H1 (cell line): ENCODE measurements at regions not wholly inside any gene's neighbourhood (a gene's known extent, or its start where the extent isn't known, plus 50 kb on each side); places are given as distances from the start of the nearest gene placed in this dataset.

ENCODE experiments used
- CTCF ChIA-PET: fragments of 300-600 bp; sonication (Branson Sonifier 250); formaldehyde crosslinking; loops from one replicate; lab custom pipeline; 2021; ENCODE audit not compliant: partially characterized antibody; lab: Charles Lee
- POLR2A ChIA-PET: fragments of 300-600 bp; sonication (Branson Sonifier 250); formaldehyde crosslinking; loops from one replicate; lab custom pipeline; 2021; ENCODE audit warnings: inconsistent platforms; ENCODE audit not compliant: partially characterized antibody; lab: Charles Lee
- DNase-seq, 2 experiments: peaks; one replicate each; pipeline versions ENCODE4 v3.0.0 to v3.0.0-alpha.2; 2010 to 2022; ENCODE audit warnings: low spot score in 2 of 2, low read depth in 1 of 2, mixed read lengths in 1 of 2
- FAIRE-seq: peaks from 2 replicates; lab custom pipeline; 2011; peaks lifted over from hg19 to GRCh38; lab: Jason Lieb, UNC
- H2AFZ ChIP-seq: 2 replicates; pipeline ENCODE4 v1.8.1; 2012; ENCODE audit warnings: low read length, inconsistent platforms
- H2AK5ac ChIP-seq: 2 replicates; pipeline ENCODE4 v1.6.1; 2013; ENCODE audit warnings: low read depth, low read length
- H2BK120ac ChIP-seq: replicated peaks from 2 replicates; pipeline ENCODE3; 2013; ENCODE audit warnings: low read depth, low read length, inconsistent platforms
- H2BK12ac ChIP-seq: 2 replicates; pipeline ENCODE4 v1.6.1; 2013; ENCODE audit warnings: low read depth, low read length
- H2BK15ac ChIP-seq: 2 replicates; pipeline ENCODE4 v1.6.1; 2013; ENCODE audit warnings: low read length
- H2BK20ac ChIP-seq: 2 replicates; pipeline ENCODE4 v1.6.1; 2013; ENCODE audit warnings: low read length
- H2BK5ac ChIP-seq: 2 replicates; pipeline ENCODE4 v1.6.1; 2013; ENCODE audit warnings: low read depth, low read length
- H3K14ac ChIP-seq: 2 replicates; pipeline ENCODE4 v1.6.1; 2013; ENCODE audit warnings: inconsistent platforms; ENCODE audit not compliant: insufficient read length
- H3K18ac ChIP-seq: 2 replicates; pipeline ENCODE4 v1.6.1; 2013; ENCODE audit warnings: low read length; ENCODE audit errors: extremely low read depth
- H3K23ac ChIP-seq: 2 replicates; pipeline ENCODE4 v1.6.1; 2013; ENCODE audit warnings: inconsistent platforms; ENCODE audit not compliant: insufficient read length
- H3K23me2 ChIP-seq: 2 replicates; pipeline ENCODE4 v1.6.1; 2013; ENCODE audit warnings: low read depth, low read length
- H3K27ac ChIP-seq: 2 replicates; pipeline ENCODE4 v1.6.1; 2011; ENCODE audit warnings: low read depth, low read length, inconsistent platforms
- H3K27me3 ChIP-seq, 4 experiments: replicated peaks in 1 of 4; 1 replicate in 1 of 4; 2 replicates in 3 of 4; pipeline versions ENCODE4 v1.6.1 to v1.8.1; 2011 to 2013; ENCODE audit warnings: low read length in 3 of 4, mild to moderate bottlenecking in 3 of 4, inconsistent platforms in 2 of 4, mixed read lengths in 2 of 4, moderate library complexity in 1 of 4; ENCODE audit not compliant: control insufficient read depth in 3 of 4, insufficient read depth in 3 of 4; ENCODE audit errors: extremely low read depth in 1 of 4
- H3K36me3 ChIP-seq, 4 experiments: 2 replicates each; pipeline versions ENCODE4 v1.6.1 to v1.8.1; 2011 to 2013; ENCODE audit warnings: mild to moderate bottlenecking in 4 of 4, low read length in 3 of 4, moderate library complexity in 2 of 4, control low read depth in 1 of 4, inconsistent platforms in 1 of 4; ENCODE audit not compliant: insufficient read depth in 4 of 4, control insufficient read depth in 2 of 4
- H3K4ac ChIP-seq: replicated peaks from 2 replicates; pipeline ENCODE3; 2013; ENCODE audit warnings: low read length, low read depth, mixed read lengths, inconsistent platforms; ENCODE audit not compliant: insufficient read length
- H3K4me1 ChIP-seq, 4 experiments: replicated peaks in 1 of 4; 1 replicate in 1 of 4; 2 replicates in 3 of 4; pipeline versions ENCODE4 v1.6.1 to v1.8.1; 2011 to 2013; ENCODE audit warnings: low read length in 3 of 4, inconsistent platforms in 2 of 4, mixed read lengths in 1 of 4; ENCODE audit not compliant: insufficient read depth in 4 of 4, control insufficient read depth in 3 of 4
- H3K4me2 ChIP-seq, 2 experiments: 2 replicates each; pipeline versions ENCODE4 v1.6.1 to v1.8.1; 2011 to 2013; ENCODE audit warnings: low read depth in 2 of 2, low read length in 2 of 2, control low read depth in 1 of 2, inconsistent platforms in 1 of 2, mild to moderate bottlenecking in 1 of 2; ENCODE audit not compliant: insufficient read depth in 1 of 2
- H3K4me3 ChIP-seq, 4 experiments: fragments of 200-600, 300-600 bp in 1 of 4; sonication (generic), shearing (Covaris generic), sonication (Bioruptor Twin) in 1 of 4; 2 replicates each; pipeline versions ENCODE4 v1.5.1 to v1.8.1; 2011 to 2016; ENCODE audit warnings: low read length in 4 of 4, low read depth in 3 of 4, control low read depth in 2 of 4, inconsistent platforms in 2 of 4, mild to moderate bottlenecking in 2 of 4, mixed read lengths in 1 of 4, moderate library complexity in 1 of 4; ENCODE audit not compliant: insufficient read depth in 2 of 4; ENCODE audit errors: extremely low read depth in 1 of 4
- H3K56ac ChIP-seq: replicated peaks from 2 replicates; pipeline ENCODE3; 2013; ENCODE audit warnings: low read depth, mild to moderate bottlenecking, mixed read lengths, low read length, inconsistent platforms; ENCODE audit not compliant: insufficient read length
- H3K79me1 ChIP-seq: 2 replicates; pipeline ENCODE4 v1.6.1; 2013; ENCODE audit warnings: low read depth, low read length, control low read depth
- H3K79me2 ChIP-seq, 2 experiments: 2 replicates each; pipeline versions ENCODE4 v1.6.1 to v1.8.1; 2012 to 2013; ENCODE audit warnings: low read length in 2 of 2, mild to moderate bottlenecking in 2 of 2, inconsistent platforms in 1 of 2; ENCODE audit not compliant: insufficient read depth in 2 of 2, control insufficient read depth in 1 of 2
- H3K9ac ChIP-seq, 4 experiments: replicated peaks in 1 of 4; 1 replicate in 1 of 4; 2 replicates in 3 of 4; pipeline versions ENCODE4 v1.6.1 to v1.8.1; 2011 to 2013; ENCODE audit warnings: low read depth in 3 of 4, low read length in 3 of 4, control low read depth in 2 of 4, mild to moderate bottlenecking in 2 of 4, moderate library complexity in 2 of 4, inconsistent platforms in 1 of 4; ENCODE audit errors: extremely low read depth in 1 of 4
- H3K9me3 ChIP-seq, 2 experiments: 2 replicates each; pipeline versions ENCODE4 v1.6.1 to v1.8.1; 2012 to 2013; ENCODE audit warnings: mild to moderate bottlenecking in 2 of 2, moderate library complexity in 2 of 2, control low read depth in 1 of 2, inconsistent platforms in 1 of 2, low read depth in 1 of 2, low read length in 1 of 2, mixed read lengths in 1 of 2; ENCODE audit not compliant: insufficient read depth in 2 of 2
- H4K20me1 ChIP-seq, 2 experiments: replicated peaks in 1 of 2; 2 replicates each; pipeline versions ENCODE3 to v1.8.1; 2011 to 2013; ENCODE audit warnings: inconsistent platforms in 2 of 2, low read length in 2 of 2, mild to moderate bottlenecking in 1 of 2; ENCODE audit not compliant: insufficient read depth in 2 of 2, control insufficient read depth in 1 of 2
- H4K5ac ChIP-seq: 2 replicates; pipeline ENCODE4 v1.6.1; 2013; ENCODE audit warnings: low read length, low read depth, mixed read lengths, inconsistent platforms; ENCODE audit not compliant: insufficient read length
- H4K8ac ChIP-seq: 2 replicates; pipeline ENCODE4 v1.8.0; 2013; ENCODE audit warnings: mild to moderate bottlenecking, moderate library complexity, low read length, inconsistent platforms; ENCODE audit not compliant: insufficient read depth; ENCODE audit errors: extremely low read depth
- H4K91ac ChIP-seq: replicated peaks from 2 replicates; pipeline ENCODE3; 2013; ENCODE audit warnings: low read length, mixed read lengths, inconsistent platforms; ENCODE audit not compliant: insufficient read length
- CEBPB ChIP-seq: IDR thresholded peaks from 2 replicates; pipeline ENCODE4 v1.6.1; 2012; ENCODE audit warnings: low read depth, low read length
- GTF2F1 ChIP-seq: IDR thresholded peaks from 2 replicates; pipeline ENCODE4 v1.6.1; 2012; ENCODE audit warnings: low read depth, low read length, improper control_type of control experiment, borderline replicate concordance
- KDM4A ChIP-seq: IDR thresholded peaks from one replicate; pipeline ENCODE4 v1.7.1; 2012; ENCODE audit warnings: low read depth, mild to moderate bottlenecking, moderate library complexity, low read length, inconsistent platforms; ENCODE audit not compliant: severe bottlenecking
- RAD21 ChIP-seq, 2 experiments: IDR thresholded peaks in 1 of 2; conservative IDR thresholded peaks in 1 of 2; 2 replicates each; pipeline ENCODE4 v1.6.1; 2011; ENCODE audit warnings: low read depth in 2 of 2, low read length in 2 of 2, improper control_type of control experiment in 1 of 2, inconsistent platforms in 1 of 2, mild to moderate bottlenecking in 1 of 2, moderate library complexity in 1 of 2
- SIN3A ChIP-seq, 2 experiments: IDR thresholded peaks in 1 of 2; conservative IDR thresholded peaks in 1 of 2; 2 replicates each; pipeline ENCODE4 v1.6.1; 2011 to 2012; ENCODE audit warnings: low read length in 2 of 2, improper control_type of control experiment in 1 of 2, low read depth in 1 of 2, mild to moderate bottlenecking in 1 of 2
- TBP ChIP-seq: IDR thresholded peaks from 2 replicates; pipeline ENCODE4 v1.6.1; 2011; ENCODE audit warnings: low read depth, low read length, improper control_type of control experiment
- TEAD4 ChIP-seq: IDR thresholded peaks from 2 replicates; pipeline ENCODE4 v1.6.1; 2012; ENCODE audit warnings: low read depth, low read length, inconsistent platforms, mixed read lengths
- WGBS, 2 experiments: shearing (Covaris generic) in 1 of 2; methylation state at CpG; one replicate each; pipeline versions ENCODE4 v1.1.6 to v1.1.7; 2013 to 2015; ENCODE audit warnings: low lambda C conversion rate in 2 of 2, mixed read lengths in 2 of 2, inconsistent platforms in 1 of 2, low coverage in 1 of 2, missing lambda C conversion rate in 1 of 2; ENCODE audit not compliant: insufficient replicate concordance in 2 of 2, insufficient coverage in 1 of 2, insufficient read length in 1 of 2; ENCODE audit errors: extremely low coverage in 1 of 2, missing lambda C conversion rate in 1 of 2; 5-methylcytosine and 5-hydroxymethylcytosine counted together
- TF ChIP-seq, protein P1 (sequence below), 3 experiments: IDR thresholded peaks; 1 replicate in 2 of 3; 2 replicates in 1 of 3; pipeline versions ENCODE4 v1.5.1 to v1.6.1; 2011; ENCODE audit warnings: low read length in 3 of 3, mild to moderate bottlenecking in 3 of 3, inconsistent platforms in 2 of 3, low read depth in 1 of 3, moderate library complexity in 1 of 3; ENCODE audit not compliant: insufficient read depth in 1 of 3; ENCODE audit errors: control extremely low read depth in 1 of 3

DNA sequence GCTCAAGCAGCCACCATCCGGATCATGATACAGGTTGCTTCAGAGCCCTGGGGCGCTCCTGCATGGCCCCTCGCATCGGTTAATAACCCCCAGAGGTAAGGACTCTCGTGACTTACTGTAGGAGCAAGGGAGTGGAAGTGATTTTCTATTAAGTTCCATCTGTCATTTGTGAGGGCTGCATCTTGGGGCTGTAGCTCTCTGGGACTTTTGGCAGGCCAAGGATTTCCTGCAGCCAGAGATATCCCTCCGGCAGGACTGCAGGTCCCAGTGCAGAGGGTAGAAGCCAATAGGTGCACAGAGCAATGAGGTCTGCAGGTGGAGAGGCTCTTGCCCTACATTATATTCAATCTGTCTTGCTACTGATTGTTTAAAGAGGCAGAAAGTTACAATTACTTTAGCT is 356.8 kb upstream of the ADARB2 start:
- Histone ChIP-seq H2BK20ac (no peak overlapping the region), H2BK120ac (no peak overlapping the region), H4K8ac (no peak overlapping the region), H3K27ac (no peak overlapping the region), H4K20me1 (no peaks in the 10 kb centered on the region), H3K9me3 (no peaks in the 10 kb centered on the region; a peak in 1 of 4 replicates), H3K23ac (no peak overlapping the region), H3K14ac (no peak overlapping the region), H3K79me2 (no peaks in the 10 kb centered on the region), H2BK12ac (no peak overlapping the region), H3K4me3 (no peak overlapping the region), H2AK5ac (no peak overlapping the region), H4K5ac (no peak overlapping the region), H3K9ac (no peak overlapping the region), H3K4ac (no peak overlapping the region), H3K56ac (no peak overlapping the region), H3K27me3 (no peaks in the 10 kb centered on the region), H3K18ac (no peak overlapping the region), H2AFZ (no peak overlapping the region), H2BK5ac (no peak overlapping the region), H4K91ac (no peak overlapping the region), H3K4me2 (no peak overlapping the region), H3K23me2 (no peaks in the 10 kb centered on the region; the same call in 1 of the 2 replicates), H3K79me1 (no peaks in the 10 kb centered on the region), H2BK15ac (no peak overlapping the region), H3K4me1 (no peaks in the 10 kb centered on the region), H3K36me3 (no peaks in the 10 kb centered on the region)
- WGBS, 2 experiments = 95% methylated on average over 6 of the region's 6 CpGs; no CpG with 5 or more reads in 1 of the 2 experiments
- POLR2A ChIA-PET = no interaction called here
- DNase-seq = no peak
- TF ChIP-seq TEAD4 (no peak), GTF2F1 (no peak), TBP (no peak), CEBPB (no peak), SIN3A (conservative IDR thresholded peaks at IDR 0.05 in 1 of 2, IDR thresholded peaks at IDR 0.05 in 1 of 2; ENCODE audit: low read depth in 1 of 2, low read length in 2 of 2) (no peak), KDM4A (no peak), RAD21 (IDR thresholded peaks at IDR 0.05 in 1 of 2, conservative IDR thresholded peaks at IDR 0.05 in 1 of 2; ENCODE audit: low read depth in 2 of 2, low read length in 2 of 2) (no peak)
- TF ChIP-seq, protein P1, sequence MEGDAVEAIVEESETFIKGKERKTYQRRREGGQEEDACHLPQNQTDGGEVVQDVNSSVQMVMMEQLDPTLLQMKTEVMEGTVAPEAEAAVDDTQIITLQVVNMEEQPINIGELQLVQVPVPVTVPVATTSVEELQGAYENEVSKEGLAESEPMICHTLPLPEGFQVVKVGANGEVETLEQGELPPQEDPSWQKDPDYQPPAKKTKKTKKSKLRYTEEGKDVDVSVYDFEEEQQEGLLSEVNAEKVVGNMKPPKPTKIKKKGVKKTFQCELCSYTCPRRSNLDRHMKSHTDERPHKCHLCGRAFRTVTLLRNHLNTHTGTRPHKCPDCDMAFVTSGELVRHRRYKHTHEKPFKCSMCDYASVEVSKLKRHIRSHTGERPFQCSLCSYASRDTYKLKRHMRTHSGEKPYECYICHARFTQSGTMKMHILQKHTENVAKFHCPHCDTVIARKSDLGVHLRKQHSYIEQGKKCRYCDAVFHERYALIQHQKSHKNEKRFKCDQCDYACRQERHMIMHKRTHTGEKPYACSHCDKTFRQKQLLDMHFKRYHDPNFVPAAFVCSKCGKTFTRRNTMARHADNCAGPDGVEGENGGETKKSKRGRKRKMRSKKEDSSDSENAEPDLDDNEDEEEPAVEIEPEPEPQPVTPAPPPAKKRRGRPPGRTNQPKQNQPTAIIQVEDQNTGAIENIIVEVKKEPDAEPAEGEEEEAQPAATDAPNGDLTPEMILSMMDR (IDR thresholded peaks at IDR 0.05; ENCODE audit: control extremely low read depth in 1 of 3, insufficient read depth in 1 of 3, low read depth in 1 of 3, low read length in 3 of 3) = no peak
- no peak for FAIRE-seq
- CTCF ChIA-PET = no interaction called here
